Coronary artery (tissue), 2 donors: ENCODE measurements at regions not wholly inside any gene's neighbourhood (a gene's known extent, or its start where the extent isn't known, plus 50 kb on each side); places are given as distances from the start of the nearest gene placed in this dataset.

ENCODE experiments used
- DNase-seq: peaks from one replicate; pipeline ENCODE4 v3.0.0-alpha.2; 2017; ENCODE audit warnings: low spot score
- H3K27ac ChIP-seq, 2 donors: fragments of 200-600 bp; sonication (generic); one replicate each; pipeline ENCODE4 v1.5.1; 2016 to 2019
- H3K4me3 ChIP-seq: fragments of 200-600 bp; sonication (generic); 2 replicates; pipeline ENCODE4 v1.5.1; 2016; ENCODE audit warnings: mild to moderate bottlenecking, moderate library complexity
- TF ChIP-seq, protein P1 (sequence below): fragments of 200-600 bp; sonication (generic); IDR thresholded peaks from one replicate; pipeline ENCODE4 v1.5.1; 2019; ENCODE audit warnings: antibody characterized with exemption

DNA sequence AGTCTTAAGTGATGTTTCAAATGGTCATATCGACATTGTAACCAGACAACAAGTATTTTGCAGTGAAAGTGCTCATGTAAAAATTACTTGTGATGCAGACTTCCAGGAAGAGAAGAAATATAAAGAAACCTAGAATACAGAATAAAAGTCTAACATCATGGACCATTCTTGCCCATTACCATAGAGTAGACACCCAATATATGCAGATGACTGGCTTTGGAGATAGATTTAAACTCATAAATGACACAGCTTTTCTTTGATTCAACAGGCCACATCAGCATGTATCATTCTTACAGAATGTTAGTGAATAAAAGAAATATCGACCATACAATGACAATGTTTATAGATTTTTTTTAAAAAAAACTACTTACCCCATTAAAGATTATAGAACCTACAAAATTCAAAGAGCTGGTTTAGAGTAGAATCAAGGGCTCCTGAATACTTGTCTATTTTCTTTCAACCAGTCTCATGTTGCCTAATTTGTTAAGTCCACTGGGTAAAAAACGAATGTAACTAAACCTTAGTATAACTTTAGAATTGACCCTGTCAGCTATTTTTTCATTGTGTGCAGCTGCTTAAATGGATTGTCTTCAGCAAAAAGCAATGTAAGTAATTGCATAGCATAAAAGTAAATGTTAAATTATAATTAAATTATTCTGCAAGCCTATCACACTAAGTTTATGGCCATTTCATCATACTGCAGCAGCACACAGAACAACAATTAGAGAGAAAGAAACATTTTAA lies 268.7 kb upstream of the AGTR1 start:
- H3K4me3 ChIP-seq: no peak overlapping the region
- H3K27ac ChIP-seq: no peak overlapping the region
- TF ChIP-seq, protein P1, sequence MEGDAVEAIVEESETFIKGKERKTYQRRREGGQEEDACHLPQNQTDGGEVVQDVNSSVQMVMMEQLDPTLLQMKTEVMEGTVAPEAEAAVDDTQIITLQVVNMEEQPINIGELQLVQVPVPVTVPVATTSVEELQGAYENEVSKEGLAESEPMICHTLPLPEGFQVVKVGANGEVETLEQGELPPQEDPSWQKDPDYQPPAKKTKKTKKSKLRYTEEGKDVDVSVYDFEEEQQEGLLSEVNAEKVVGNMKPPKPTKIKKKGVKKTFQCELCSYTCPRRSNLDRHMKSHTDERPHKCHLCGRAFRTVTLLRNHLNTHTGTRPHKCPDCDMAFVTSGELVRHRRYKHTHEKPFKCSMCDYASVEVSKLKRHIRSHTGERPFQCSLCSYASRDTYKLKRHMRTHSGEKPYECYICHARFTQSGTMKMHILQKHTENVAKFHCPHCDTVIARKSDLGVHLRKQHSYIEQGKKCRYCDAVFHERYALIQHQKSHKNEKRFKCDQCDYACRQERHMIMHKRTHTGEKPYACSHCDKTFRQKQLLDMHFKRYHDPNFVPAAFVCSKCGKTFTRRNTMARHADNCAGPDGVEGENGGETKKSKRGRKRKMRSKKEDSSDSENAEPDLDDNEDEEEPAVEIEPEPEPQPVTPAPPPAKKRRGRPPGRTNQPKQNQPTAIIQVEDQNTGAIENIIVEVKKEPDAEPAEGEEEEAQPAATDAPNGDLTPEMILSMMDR: no peak
- DNase-seq: no peak

DNA sequence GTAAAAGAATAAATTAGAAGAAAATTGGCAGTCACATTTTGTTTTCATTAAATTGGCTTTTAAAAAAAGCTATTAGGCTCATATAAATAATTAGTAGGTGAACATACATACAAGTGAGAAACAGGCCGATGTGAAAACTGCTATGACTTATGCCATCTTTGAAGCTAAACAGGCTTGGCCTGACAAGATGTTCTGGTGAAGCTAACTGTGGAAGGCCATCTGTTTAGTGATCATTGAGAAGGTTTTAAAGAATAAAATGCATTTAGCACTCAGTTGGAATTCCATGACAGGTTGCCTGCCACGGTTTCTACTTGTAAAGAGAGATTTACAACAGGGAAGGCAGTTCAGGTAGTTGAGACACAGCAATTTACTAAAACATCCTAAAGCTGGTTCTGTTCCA lies 264.0 kb upstream of the AGTR1 start:
- Histone ChIP-seq H3K27ac (no peak overlapping the region), H3K4me3 (no peak overlapping the region)
- DNase-seq: no peak
- TF ChIP-seq, protein P1: no peak

DNA sequence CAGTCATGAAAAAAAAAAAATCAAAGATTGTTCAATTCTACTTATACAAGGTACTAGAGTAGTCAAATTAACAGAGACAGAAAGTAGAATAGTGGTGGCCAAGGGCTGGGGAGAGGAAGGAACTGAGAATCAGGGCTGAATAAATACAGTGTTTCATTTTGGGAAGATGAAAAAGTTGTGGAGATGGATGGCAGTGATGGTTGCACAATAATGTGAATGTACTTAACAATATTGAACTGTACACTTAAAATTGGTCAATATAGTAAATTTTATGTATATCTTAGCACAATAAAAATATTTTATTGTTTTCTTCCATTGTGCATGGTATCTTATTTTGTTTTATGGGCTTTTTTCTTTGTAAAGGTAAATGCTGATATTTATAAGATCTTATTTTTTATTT lies 262.2 kb upstream of the AGTR1 start:
- DNase-seq: no peak
- TF ChIP-seq, protein P1: no peak

DNA sequence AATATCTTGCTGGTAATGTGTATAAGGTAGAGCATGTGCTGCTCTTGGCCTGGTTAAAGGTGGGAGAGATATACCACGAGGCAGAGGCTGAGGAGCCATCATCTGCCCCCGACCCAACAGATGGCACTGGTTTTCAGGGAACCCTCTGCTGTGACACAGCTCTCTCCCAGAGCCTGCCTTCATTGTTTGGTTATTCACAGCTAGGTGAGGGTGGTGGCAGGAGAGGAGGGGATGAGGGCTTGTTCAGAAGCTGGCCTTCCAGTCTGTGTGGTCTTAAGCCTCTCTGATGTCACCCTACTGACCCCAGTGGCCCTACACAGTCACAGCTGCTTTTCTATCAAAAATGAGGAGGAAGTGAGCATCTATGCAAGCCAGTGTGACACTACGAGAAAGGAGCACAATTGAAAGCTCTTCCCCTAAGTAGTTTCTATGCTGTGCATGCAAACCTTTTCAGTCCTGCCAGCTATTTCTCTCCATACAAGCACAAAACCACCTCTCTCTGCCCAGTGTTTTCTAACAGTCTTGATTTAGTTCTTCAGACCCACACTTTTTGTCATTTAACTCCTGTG lies 258.4 kb upstream of the AGTR1 start:
- no peak for DNase-seq
- H3K4me3 ChIP-seq: no peak overlapping the region
- no peak overlapping the region for H3K27ac ChIP-seq
- TF ChIP-seq, protein P1: no peak

More for the DNA sequence above, 262.2 kb upstream of the AGTR1 start:
- H3K27ac ChIP-seq: no peak overlapping the region
- no peak overlapping the region for H3K4me3 ChIP-seq

DNA sequence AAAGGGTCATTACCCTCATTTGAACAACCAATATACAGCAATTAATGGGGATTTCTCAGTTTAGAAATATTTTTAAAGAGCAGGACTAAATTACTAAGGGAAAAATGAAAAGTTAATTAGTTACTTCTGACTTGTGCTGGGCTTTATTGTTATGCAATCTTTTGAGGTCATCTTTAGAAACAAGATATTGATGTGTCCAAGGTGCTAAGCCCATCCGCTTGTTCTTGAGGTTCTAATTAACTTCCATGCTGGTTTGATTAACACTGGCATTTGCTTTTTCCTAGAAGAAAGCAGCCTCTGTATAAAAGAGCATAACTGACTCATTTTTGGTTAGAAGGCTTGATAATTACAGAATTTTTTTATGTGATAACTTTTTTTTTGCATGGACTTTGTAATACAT lies 256.5 kb upstream of the AGTR1 start:
- H3K4me3 ChIP-seq: no peak overlapping the region
- DNase-seq: no peak
- TF ChIP-seq, protein P1: no peak
- H3K27ac ChIP-seq: no peak overlapping the region

DNA sequence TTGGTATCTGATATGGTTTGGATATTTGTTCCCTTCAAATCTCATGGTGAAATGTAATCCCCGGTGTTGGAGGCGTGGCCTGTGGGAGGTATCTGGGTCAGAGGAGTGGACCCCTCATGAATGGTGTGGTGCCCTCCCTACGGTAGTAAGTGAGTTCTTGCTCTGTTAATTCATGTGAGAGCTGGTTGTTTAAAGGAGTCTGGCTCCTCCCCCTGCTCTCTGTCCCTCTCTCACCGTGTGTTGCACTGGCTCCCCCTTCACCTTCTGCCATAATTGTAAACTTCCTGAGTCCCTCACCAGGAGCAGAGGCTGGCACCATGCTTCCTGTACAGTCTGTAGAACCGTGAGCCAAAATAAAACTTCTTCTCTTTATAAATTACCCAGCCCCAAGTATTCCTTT lies 246.9 kb upstream of the AGTR1 start:
- DNase-seq: no peak
- TF ChIP-seq, protein P1: no peak
- Histone ChIP-seq H3K27ac (no peak overlapping the region), H3K4me3 (no peak overlapping the region)

DNA sequence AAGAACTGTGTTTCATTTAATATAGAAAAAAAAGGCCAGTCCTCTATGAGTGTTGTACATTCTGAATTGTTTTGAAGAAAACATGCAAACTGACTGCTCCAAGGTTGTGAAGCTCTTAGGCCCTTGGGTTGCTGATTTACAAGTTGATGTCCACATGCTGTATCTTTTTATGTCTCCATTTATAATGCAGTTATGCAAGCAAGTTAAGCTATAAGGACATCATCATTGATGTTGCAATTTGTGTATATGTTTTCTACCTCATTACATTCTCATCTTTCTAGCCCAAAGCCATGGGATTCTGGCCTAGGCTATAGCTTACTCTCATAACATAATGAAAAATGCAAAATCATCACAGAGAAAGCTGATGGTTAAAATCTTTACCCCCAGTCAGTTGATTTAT lies 245.7 kb upstream of the AGTR1 start:
- DNase-seq: no peak
- TF ChIP-seq, protein P1: no peak
- Histone ChIP-seq H3K4me3 (no peak overlapping the region), H3K27ac (no peak overlapping the region)
